ENCODE measurements at regions not wholly inside any gene's neighbourhood (a gene's known extent, or its start where the extent isn't known, plus 50 kb on each side); places are given as distances from the start of the nearest gene placed in this dataset.

GRCh38 chr13:59343132-59343531, 820.6 kb downstream of the DIAPH3 start:
- DNase-seq (ENCODE audit: low read depth) (no peak), FAIRE-seq (no peak)
- Histone ChIP-seq H3K4me2 (ENCODE audit: low read length) (no peak overlapping the region), H3K9ac (ENCODE audit: low read length) (no peak overlapping the region), H3K4me3 (ENCODE audit: insufficient read depth, low read depth, low read length) (no peak overlapping the region), H3K27ac (ENCODE audit: low read depth, low read length) (no peak overlapping the region), H2AFZ (ENCODE audit: low read depth, low read length) (no peak overlapping the region), H3K36me3 (ENCODE audit: insufficient read depth, low read length) (no peaks in the 10 kb centered on the region), H4K20me1 (ENCODE audit: insufficient read depth, low read length) (no peaks in the 10 kb centered on the region), H3K4me1 (ENCODE audit: insufficient read depth, low read length) (no peaks in the 10 kb centered on the region), H3K9me3 (ENCODE audit: insufficient read depth, low read depth, low read length) (no peaks in the 10 kb centered on the region), H3K79me2 (ENCODE audit: insufficient read depth, low read length) (no peaks in the 10 kb centered on the region), H3K27me3 (ENCODE audit: insufficient read depth, low read length) (no peaks in the 10 kb centered on the region)
- no peak overlapping the region for H3K4me3 Mint-ChIP-seq (ENCODE audit: unreplicated experiment)
- H3K36me3 Mint-ChIP-seq (ENCODE audit: low read depth, unreplicated experiment), result no peaks in the 10 kb centered on the region
- no peaks in the 10 kb centered on the region for H3K4me1 Mint-ChIP-seq (ENCODE audit: low read depth, unreplicated experiment)
- H3K9me3 Mint-ChIP-seq (ENCODE audit: unreplicated experiment), result no peaks in the 10 kb centered on the region
- H3K27ac Mint-ChIP-seq (ENCODE audit: unreplicated experiment), result no peak overlapping the region
- no peaks in the 10 kb centered on the region for H3K27me3 Mint-ChIP-seq (ENCODE audit: low read depth, unreplicated experiment)
- TF ChIP-seq, protein P1, sequence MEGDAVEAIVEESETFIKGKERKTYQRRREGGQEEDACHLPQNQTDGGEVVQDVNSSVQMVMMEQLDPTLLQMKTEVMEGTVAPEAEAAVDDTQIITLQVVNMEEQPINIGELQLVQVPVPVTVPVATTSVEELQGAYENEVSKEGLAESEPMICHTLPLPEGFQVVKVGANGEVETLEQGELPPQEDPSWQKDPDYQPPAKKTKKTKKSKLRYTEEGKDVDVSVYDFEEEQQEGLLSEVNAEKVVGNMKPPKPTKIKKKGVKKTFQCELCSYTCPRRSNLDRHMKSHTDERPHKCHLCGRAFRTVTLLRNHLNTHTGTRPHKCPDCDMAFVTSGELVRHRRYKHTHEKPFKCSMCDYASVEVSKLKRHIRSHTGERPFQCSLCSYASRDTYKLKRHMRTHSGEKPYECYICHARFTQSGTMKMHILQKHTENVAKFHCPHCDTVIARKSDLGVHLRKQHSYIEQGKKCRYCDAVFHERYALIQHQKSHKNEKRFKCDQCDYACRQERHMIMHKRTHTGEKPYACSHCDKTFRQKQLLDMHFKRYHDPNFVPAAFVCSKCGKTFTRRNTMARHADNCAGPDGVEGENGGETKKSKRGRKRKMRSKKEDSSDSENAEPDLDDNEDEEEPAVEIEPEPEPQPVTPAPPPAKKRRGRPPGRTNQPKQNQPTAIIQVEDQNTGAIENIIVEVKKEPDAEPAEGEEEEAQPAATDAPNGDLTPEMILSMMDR (IDR thresholded peaks at IDR 0.05; ENCODE audit: insufficient read depth, low read depth, low read length), result no peak
- TF ChIP-seq EZH2 (IDR thresholded peaks at IDR 0.05; ENCODE audit: insufficient read depth, low read length), result no peak

- H3K27ac ChIP-seq (ENCODE audit: low read depth, low read length), result no peak overlapping the region
- H3K79me2 ChIP-seq (ENCODE audit: insufficient read depth, low read length), result no peaks in the 10 kb centered on the region
- H3K36me3 Mint-ChIP-seq (ENCODE audit: low read depth, unreplicated experiment), result no peaks in the 10 kb centered on the region
- no peak overlapping the region for H3K4me3 Mint-ChIP-seq (ENCODE audit: unreplicated experiment)
- H3K9ac ChIP-seq (ENCODE audit: low read length), result no peak overlapping the region
- DNase-seq (ENCODE audit: low read depth) (no peak), FAIRE-seq (no peak)
- H4K20me1 ChIP-seq (ENCODE audit: insufficient read depth, low read length), result no peaks in the 10 kb centered on the region
- H3K27ac Mint-ChIP-seq (ENCODE audit: unreplicated experiment), result no peak overlapping the region
- no peaks in the 10 kb centered on the region for H3K36me3 ChIP-seq (ENCODE audit: insufficient read depth, low read length)
- H3K4me1 Mint-ChIP-seq (ENCODE audit: low read depth, unreplicated experiment), result no peaks in the 10 kb centered on the region
- no peak overlapping the region for H2AFZ ChIP-seq (ENCODE audit: low read depth, low read length)
- TF ChIP-seq EZH2 (IDR thresholded peaks at IDR 0.05; ENCODE audit: insufficient read depth, low read length), result no peak
- TF ChIP-seq, protein P1 (IDR thresholded peaks at IDR 0.05; ENCODE audit: insufficient read depth, low read depth, low read length), result no peak
- H3K4me2 ChIP-seq (ENCODE audit: low read length), result no peak overlapping the region
- no peaks in the 10 kb centered on the region for H3K4me1 ChIP-seq (ENCODE audit: insufficient read depth, low read length)
- H3K27me3 ChIP-seq (ENCODE audit: insufficient read depth, low read length), result no peaks in the 10 kb centered on the region
- no peak overlapping the region for H3K4me3 ChIP-seq (ENCODE audit: insufficient read depth, low read depth, low read length)
- H3K9me3 ChIP-seq (ENCODE audit: insufficient read depth, low read depth, low read length), result no peaks in the 10 kb centered on the region
- H3K9me3 Mint-ChIP-seq (ENCODE audit: unreplicated experiment), result no peaks in the 10 kb centered on the region
- H3K27me3 Mint-ChIP-seq (ENCODE audit: low read depth, unreplicated experiment), result no peaks in the 10 kb centered on the region
These were observed 819.5 kb downstream of the DIAPH3 start for GRCh38 chr13:59343993-59344822.

DNA sequence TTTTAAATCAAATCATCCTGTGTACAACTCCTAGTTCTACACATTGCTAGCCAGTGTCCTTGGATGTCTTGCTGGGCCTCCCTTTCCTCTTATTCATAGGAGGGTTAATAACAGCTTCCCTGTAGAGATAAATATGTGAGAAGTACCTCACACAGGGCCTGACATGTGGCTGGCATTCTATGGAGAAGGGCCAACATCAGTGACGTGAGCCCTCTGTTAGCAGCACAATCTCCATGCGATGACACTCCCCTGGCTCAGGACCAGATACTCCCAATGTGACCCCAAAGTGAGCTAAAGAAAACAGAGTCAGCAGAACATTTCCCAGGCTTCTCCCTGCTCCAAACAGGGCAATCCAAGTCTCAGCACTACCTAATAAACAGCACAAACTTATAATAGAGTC, 818.4 kb downstream of the DIAPH3 start:
- H3K4me1 Mint-ChIP-seq (ENCODE audit: low read depth, unreplicated experiment), result no peaks in the 10 kb centered on the region
- H3K27ac Mint-ChIP-seq (ENCODE audit: unreplicated experiment), result no peak overlapping the region
- no peaks in the 10 kb centered on the region for H4K20me1 ChIP-seq (ENCODE audit: insufficient read depth, low read length)
- H3K4me3 Mint-ChIP-seq (ENCODE audit: unreplicated experiment), result no peak overlapping the region
- H3K4me2 ChIP-seq (ENCODE audit: low read length), result no peak overlapping the region
- no peaks in the 10 kb centered on the region for H3K79me2 ChIP-seq (ENCODE audit: insufficient read depth, low read length)
- no peak overlapping the region for H3K4me3 ChIP-seq (ENCODE audit: insufficient read depth, low read depth, low read length)
- H3K4me1 ChIP-seq (ENCODE audit: insufficient read depth, low read length), result no peaks in the 10 kb centered on the region
- peak; percentile 0 for DNase-seq (ENCODE audit: low read depth)
- H3K9me3 Mint-ChIP-seq (ENCODE audit: unreplicated experiment), result no peaks in the 10 kb centered on the region
- FAIRE-seq, result no peak
- no peak overlapping the region for H3K9ac ChIP-seq (ENCODE audit: low read length)
- TF ChIP-seq EZH2 (IDR thresholded peaks at IDR 0.05; ENCODE audit: insufficient read depth, low read length), result no peak
- TF ChIP-seq, protein P1 (IDR thresholded peaks at IDR 0.05; ENCODE audit: insufficient read depth, low read depth, low read length), result no peak
- H3K9me3 ChIP-seq (ENCODE audit: insufficient read depth, low read depth, low read length), result no peaks in the 10 kb centered on the region
- peaks cover under 1% of the 10 kb centered on the region for H3K27me3 Mint-ChIP-seq (ENCODE audit: low read depth, unreplicated experiment)
- no peak overlapping the region for H2AFZ ChIP-seq (ENCODE audit: low read depth, low read length)
- no peaks in the 10 kb centered on the region for H3K36me3 Mint-ChIP-seq (ENCODE audit: low read depth, unreplicated experiment)
- no peak overlapping the region for H3K27ac ChIP-seq (ENCODE audit: low read depth, low read length)
- no peaks in the 10 kb centered on the region for H3K27me3 ChIP-seq (ENCODE audit: insufficient read depth, low read length)
- no peaks in the 10 kb centered on the region for H3K36me3 ChIP-seq (ENCODE audit: insufficient read depth, low read length)
